COR-L47 (cell line): ENCODE measurements at regions not wholly inside any gene's neighbourhood (a gene's known extent, or its start where the extent isn't known, plus 50 kb on each side); places are given as distances from the start of the nearest gene placed in this dataset.
"Not testable (repeated sequence)": the region's sequence is repeated elsewhere in the genome, so short reads cannot be mapped to it uniquely, and the experiment has no call there.

Experiments
- DNase-seq: peaks from one replicate; lab custom pipeline; 2025; lab: John Stamatoyannopoulos, UW

DNA sequence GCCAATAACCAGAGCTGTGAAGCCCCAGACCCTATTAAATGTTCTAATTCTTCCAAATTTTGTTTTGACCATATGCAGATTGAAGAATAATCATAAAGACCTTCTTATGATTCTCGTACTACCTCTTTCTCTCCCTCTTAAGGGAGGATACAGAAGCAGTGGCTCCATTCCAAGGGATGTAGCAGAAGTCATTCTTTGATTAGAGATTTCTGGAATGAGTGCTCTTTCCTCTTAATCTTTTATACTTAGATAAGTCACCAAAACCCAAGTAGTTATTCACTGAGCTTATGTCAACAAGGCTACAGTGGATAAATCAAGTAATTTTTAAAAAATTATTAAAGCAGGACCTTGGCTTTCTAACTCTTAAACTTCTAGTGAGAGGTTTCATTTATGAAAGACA is 266.0 kb upstream of the STXBP5 start:
- DNase-seq = no peak

- not testable (repeated sequence) for DNase-seq
Observed at GRCh38 chr6:146939456-146939855, 264.8 kb upstream of the STXBP5 start.

GRCh38 chr6:146943664-146944063 is 260.6 kb upstream of the STXBP5 start:
- DNase-seq = no peak

GRCh38 chr6:146944077-146944476 is 260.1 kb upstream of the STXBP5 start:
- no peak for DNase-seq

DNA sequence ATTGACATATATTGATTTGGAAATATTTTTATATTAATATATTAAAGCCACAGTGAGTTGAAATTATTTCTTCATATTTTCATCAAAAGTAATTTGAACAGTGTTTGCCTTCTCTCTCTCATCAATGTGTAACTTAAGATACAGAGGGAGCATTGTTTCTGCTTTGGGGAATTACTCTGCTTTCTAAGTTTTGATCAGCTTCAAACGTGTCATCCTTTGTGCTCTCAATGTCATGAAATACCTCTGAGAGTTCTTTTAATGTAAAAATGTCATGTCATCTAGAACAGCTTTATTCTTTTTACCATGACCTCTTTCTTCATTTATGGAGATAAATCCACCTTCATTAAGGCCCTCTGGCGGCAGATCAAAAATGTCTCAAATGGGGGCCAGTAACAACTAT is 259.4 kb upstream of the STXBP5 start:
- no peak for DNase-seq

GRCh38 chr6:146946559-146946958 is 257.7 kb upstream of the STXBP5 start:
- no peak for DNase-seq

GRCh38 chr6:146948790-146949342 is 255.4 kb upstream of the STXBP5 start:
- DNase-seq = no peak

GRCh38 chr6:146949425-146949824 is 254.8 kb upstream of the STXBP5 start:
- DNase-seq = no peak

- no peak for DNase-seq
Observed at GRCh38 chr6:146950351-146950835, 253.8 kb upstream of the STXBP5 start.

- no peak for DNase-seq
Observed at GRCh38 chr6:146955570-146955969, 248.6 kb upstream of the STXBP5 start.

- no peak for DNase-seq
Observed at GRCh38 chr6:146957181-146958093, 246.8 kb upstream of the STXBP5 start.

DNA sequence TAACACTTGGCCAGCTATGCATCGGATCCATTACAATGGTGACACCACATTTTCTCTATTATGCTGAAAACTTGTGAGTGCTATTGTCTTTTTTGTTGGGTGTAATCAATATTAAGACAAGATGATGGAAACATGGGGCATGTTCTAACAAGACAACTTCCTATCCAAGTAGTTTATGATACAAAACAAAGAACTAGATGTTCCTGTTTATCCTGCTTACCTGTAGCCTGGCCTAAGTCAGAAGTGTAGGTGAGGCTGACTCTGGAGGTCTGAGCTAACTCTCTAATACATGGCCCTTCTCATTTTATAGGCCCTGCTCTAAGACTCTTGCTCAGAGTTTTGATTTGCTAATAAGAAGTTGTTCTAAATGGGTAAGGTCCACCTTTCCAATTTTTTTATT is 242.4 kb upstream of the STXBP5 start:
- DNase-seq = no peak

GRCh38 chr6:146962329-146962728 is 241.9 kb upstream of the STXBP5 start:
- DNase-seq = no peak

DNA sequence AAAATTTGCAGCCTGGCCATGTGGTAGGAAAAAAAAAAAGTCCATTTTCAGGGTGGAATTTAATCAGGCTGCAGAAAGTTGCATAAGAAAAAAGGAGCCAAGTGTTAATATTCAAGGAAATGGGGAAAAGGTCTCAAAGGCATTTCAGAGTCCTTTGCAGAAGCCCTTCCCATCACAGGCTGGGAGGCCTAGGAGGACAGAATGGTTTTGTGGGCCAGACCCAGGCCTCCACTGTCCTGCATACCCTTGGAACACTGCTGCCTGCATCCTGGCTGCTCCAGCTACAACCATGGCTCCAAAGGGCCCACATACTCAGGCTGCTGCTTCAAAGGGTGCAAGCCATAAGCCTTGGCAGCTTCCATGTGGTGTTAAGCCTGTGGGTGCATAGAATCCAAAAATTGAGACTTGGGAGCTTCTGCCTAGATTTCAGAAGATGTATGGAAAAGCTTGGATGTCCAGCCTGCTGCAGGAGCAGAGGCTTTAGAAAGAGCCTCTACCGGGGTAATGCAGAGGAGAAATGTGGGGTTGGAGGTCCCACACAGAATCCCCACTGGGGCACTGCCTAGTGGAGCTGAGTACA is 239.0 kb upstream of the STXBP5 start:
- no peak for DNase-seq

- DNase-seq = no peak
Observed at GRCh38 chr6:146968041-146968760, 236.0 kb upstream of the STXBP5 start.

GRCh38 chr6:146972546-146972945 is 231.7 kb upstream of the STXBP5 start:
- no peak for DNase-seq

DNA sequence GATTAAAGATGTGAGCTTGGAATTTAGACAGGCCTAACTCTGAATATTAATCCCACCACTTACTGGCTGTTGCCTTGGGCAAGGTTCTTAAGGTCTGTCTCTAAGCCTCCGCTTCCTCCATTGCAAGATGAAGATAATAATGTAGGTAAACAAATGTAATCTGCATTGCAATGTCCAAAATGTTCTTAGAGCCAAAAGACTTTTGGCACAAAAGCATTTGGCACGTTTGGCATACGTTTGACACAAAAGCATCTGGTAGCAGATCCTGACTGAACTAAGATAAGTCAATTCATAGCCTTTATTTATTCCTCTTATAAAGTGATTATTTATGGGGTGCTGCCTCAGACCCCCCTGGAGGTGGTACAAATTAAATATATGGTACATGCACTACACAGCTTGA is 229.9 kb upstream of the STXBP5 start:
- no peak for DNase-seq

DNA sequence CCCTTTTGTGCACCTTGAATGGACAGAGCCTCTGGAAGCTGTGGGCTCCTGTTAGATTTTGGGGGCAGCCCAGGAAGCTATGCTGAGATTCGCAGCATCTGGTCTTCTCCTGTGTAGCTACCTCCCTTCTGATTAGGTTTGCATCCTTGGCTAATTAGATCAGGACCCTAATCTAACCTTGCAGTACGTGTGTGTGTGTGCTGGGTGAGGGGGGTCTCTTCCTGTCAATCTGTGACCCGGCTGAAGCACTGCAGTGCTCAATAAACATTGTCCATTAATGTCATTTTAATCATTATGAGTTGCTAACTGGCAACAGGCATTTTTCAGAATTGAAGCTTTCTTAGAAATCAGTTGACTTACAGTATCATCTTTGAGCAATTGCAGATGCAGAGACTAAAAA is 229.1 kb upstream of the STXBP5 start:
- DNase-seq = no peak

- no peak for DNase-seq
Observed at GRCh38 chr6:146980900-146981329, 223.3 kb upstream of the STXBP5 start.

GRCh38 chr6:146981981-146982380 is 222.2 kb upstream of the STXBP5 start:
- DNase-seq = no peak

GRCh38 chr6:146984251-146984924 is 219.8 kb upstream of the STXBP5 start:
- DNase-seq = no peak

DNA sequence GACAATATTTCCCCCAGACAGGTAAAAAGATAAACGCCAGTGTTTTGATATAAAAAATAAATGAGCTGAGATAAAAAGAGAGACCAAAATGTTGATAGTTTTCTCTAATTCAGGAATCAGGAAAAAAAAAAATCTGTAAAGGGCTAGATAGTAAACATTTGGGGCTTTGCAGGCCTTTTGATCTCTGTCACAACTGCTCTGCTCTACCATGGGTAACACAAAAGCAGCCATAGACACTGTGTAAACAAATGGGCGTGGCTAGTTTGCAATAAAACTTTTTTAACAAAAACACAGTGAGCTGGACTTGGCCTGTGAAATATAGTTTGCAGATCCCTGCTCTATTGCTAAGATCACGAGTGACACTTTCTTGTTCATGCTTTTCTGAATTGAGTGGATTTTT is 219.1 kb upstream of the STXBP5 start:
- no peak for DNase-seq
